Pons (tissue), 1 donor: ENCODE measurements at regions not wholly inside any gene's neighbourhood (a gene's known extent, or its start where the extent isn't known, plus 50 kb on each side); places are given as distances from the start of the nearest gene placed in this dataset.

Source experiments
- DNase-seq: peaks from one replicate; pipeline ENCODE4 v3.0.0-alpha.2; 2016; ENCODE audit warnings: low spot score

- no peak for DNase-seq
Measured at GRCh38 chr7:42292991-42293521, 56.0 kb upstream of the GLI3 start.

DNA sequence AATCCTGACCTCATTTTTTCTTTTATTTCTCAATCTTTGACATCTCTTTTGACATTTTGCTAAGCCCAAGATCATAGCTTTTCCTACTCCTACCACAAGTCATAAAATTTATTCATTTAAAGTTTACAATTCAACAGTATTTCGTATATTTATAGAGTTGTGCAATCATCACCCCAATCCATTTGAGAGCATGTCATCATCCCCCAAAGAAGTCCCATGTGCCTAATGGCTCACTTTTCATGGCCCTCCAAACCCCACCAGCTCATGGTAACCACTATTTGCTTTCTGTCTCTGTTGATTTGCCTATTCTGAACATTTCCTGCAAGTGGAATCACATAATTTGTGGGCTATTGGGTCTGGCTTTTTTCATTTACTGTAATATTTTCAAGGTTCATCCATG, 52.5 kb upstream of the GLI3 start:
- no peak for DNase-seq
